ENCODE measurements at regions not wholly inside any gene's neighbourhood (a gene's known extent, or its start where the extent isn't known, plus 50 kb on each side); places are given as distances from the start of the nearest gene placed in this dataset.

DNA sequence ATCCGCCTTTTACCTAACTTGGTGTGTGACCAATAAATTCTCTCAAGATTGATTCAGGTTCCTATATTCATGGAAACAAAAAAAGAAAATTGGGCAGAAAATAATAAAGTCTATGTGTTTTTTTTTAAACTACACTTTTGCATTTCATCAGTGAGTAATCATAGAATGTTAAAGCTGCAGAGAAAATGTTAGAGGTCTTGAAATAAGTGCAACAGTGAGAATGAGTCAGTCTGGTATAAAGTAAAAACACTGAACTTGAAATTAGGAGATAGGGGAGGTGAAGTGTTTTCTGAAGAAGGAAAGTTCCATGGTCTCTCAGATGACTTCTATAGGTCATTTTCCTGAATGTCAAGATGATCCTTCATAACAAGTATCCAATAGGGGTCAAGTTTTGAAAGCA, 202.6 kb upstream of the NRP1 start:
- no peak overlapping the region for H3K27ac ChIP-seq (ENCODE audit: insufficient read depth, low read depth, low read length, poor library complexity, severe bottlenecking)
- no peaks in the 10 kb centered on the region for H3K9me3 ChIP-seq (ENCODE audit: control insufficient read depth, low read length)
- H3K27me3 ChIP-seq (ENCODE audit: control insufficient read depth, insufficient read depth, low read length, poor library complexity, severe bottlenecking), result no peaks in the 10 kb centered on the region
- WGBS, 2 experiments, result 100% methylated on average over 1 of the region's 1 CpG
- H3K4me3 ChIP-seq (ENCODE audit: insufficient read depth, low read depth, low read length), result no peak overlapping the region
- H3K36me3 ChIP-seq (ENCODE audit: control insufficient read depth, insufficient read depth, low read length), result no peaks in the 10 kb centered on the region
- no peaks in the 10 kb centered on the region for H3K4me1 ChIP-seq (ENCODE audit: control insufficient read depth, insufficient read depth, low read length)

DNA sequence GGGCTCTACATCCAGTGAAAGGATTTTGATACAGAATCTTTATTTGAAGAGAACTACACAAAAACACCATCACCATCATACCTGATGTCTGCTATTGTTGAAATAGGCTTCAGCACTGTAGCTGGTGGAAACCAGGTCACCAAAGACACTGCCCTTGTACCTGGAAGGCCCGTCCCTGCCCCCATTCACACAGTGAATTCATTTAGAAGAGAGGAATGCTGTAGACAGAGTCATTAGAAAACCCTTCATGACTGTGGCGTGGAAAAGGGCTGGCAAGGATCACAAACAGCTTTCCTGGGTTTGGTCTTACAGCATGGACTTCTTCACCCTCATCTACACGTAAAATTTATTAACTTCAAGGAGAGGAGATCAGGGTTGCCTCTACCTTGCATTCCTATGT, 202.0 kb upstream of the NRP1 start:
- H3K27me3 ChIP-seq (ENCODE audit: control insufficient read depth, insufficient read depth, low read length, poor library complexity, severe bottlenecking), result no peaks in the 10 kb centered on the region
- no peaks in the 10 kb centered on the region for H3K4me1 ChIP-seq (ENCODE audit: control insufficient read depth, insufficient read depth, low read length)
- no peak overlapping the region for H3K27ac ChIP-seq (ENCODE audit: insufficient read depth, low read depth, low read length, poor library complexity, severe bottlenecking)
- WGBS, 2 experiments, result 74 to 89% methylated on average over 3 of the region's 3 CpGs
- H3K9me3 ChIP-seq (ENCODE audit: control insufficient read depth, low read length), result no peaks in the 10 kb centered on the region
- no peak overlapping the region for H3K4me3 ChIP-seq (ENCODE audit: insufficient read depth, low read depth, low read length)
- H3K36me3 ChIP-seq (ENCODE audit: control insufficient read depth, insufficient read depth, low read length), result no peaks in the 10 kb centered on the region

DNA sequence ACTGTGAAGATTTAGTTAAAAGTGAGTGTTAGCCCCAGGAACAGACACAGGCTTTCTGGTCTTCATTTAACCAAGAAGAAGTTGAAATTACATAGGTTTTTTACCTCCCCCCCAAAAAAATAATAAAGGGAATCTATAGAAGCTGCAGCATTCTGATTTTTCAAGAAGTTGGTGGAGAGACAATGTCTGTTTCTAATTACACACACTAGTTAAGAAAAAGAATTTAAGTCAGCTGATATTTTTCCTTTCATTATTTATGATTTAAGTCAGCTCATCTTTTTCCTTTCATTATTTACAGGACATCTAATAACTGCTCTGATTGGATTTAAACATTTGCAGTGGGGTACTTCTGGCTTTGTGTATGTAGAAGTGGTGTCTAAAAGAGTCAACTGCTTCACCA, 201.4 kb upstream of the NRP1 start:
- no peak overlapping the region for H3K4me3 ChIP-seq (ENCODE audit: insufficient read depth, low read depth, low read length)
- no peak overlapping the region for H3K27ac ChIP-seq (ENCODE audit: insufficient read depth, low read depth, low read length, poor library complexity, severe bottlenecking)
- H3K36me3 ChIP-seq (ENCODE audit: control insufficient read depth, insufficient read depth, low read length), result no peaks in the 10 kb centered on the region
- H3K9me3 ChIP-seq (ENCODE audit: control insufficient read depth, low read length), result no peaks in the 10 kb centered on the region
- H3K4me1 ChIP-seq (ENCODE audit: control insufficient read depth, insufficient read depth, low read length), result no peaks in the 10 kb centered on the region
- H3K27me3 ChIP-seq (ENCODE audit: control insufficient read depth, insufficient read depth, low read length, poor library complexity, severe bottlenecking), result no peaks in the 10 kb centered on the region

DNA sequence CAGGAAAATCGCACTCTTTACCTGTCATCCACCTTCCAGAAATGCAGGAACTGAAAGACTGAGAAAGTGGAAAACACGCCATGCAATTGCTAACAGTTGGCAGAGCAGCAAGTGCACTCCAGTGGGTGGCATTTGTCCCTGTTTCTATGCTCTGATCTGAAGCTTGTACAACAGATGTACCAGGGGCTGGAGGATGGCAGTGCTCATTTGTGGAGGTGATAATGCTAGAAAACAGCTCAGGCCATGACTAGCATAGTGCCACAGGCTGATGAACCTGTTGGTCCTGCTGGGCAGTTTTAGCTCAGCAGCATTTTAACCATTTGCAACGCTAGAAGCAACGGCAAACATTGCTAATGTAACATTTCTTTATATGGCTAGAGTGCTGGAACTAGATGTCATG, 199.9 kb upstream of the NRP1 start:
- 95% methylated on average over 4 of the region's 4 CpGs for WGBS, 2 experiments
- no peaks in the 10 kb centered on the region for H3K27me3 ChIP-seq (ENCODE audit: control insufficient read depth, insufficient read depth, low read length, poor library complexity, severe bottlenecking)
- no peak overlapping the region for H3K27ac ChIP-seq (ENCODE audit: insufficient read depth, low read depth, low read length, poor library complexity, severe bottlenecking)
- H3K4me1 ChIP-seq (ENCODE audit: control insufficient read depth, insufficient read depth, low read length), result no peaks in the 10 kb centered on the region
- no peaks in the 10 kb centered on the region for H3K36me3 ChIP-seq (ENCODE audit: control insufficient read depth, insufficient read depth, low read length)
- no peak overlapping the region for H3K4me3 ChIP-seq (ENCODE audit: insufficient read depth, low read depth, low read length)
- peaks cover 2% of the 10 kb centered on the region for H3K9me3 ChIP-seq (ENCODE audit: control insufficient read depth, low read length)

DNA sequence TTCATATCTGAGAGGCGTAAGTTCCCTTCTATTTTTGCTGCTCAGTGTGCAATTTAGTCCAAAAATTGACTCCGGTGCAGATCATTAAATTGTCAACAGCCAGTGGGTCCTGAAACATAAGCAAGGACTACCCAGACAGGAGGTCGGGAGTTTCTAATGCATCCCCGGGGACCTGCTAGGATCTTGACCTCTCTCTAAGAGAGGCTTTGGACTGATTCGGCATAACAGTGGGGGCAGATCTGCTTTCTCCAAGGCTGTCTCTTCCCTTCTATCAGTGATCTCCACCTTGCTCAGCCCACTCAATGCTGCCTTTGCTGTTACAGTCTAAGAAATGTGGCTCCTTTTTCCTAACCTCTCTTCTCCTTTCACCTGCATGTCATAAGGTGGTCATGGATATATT, 199.1 kb upstream of the NRP1 start:
- Histone ChIP-seq H3K36me3 (ENCODE audit: control insufficient read depth, insufficient read depth, low read length) (no peaks in the 10 kb centered on the region), H3K27me3 (ENCODE audit: control insufficient read depth, insufficient read depth, low read length, poor library complexity, severe bottlenecking) (no peaks in the 10 kb centered on the region), H3K4me1 (ENCODE audit: control insufficient read depth, insufficient read depth, low read length) (no peaks in the 10 kb centered on the region), H3K4me3 (ENCODE audit: insufficient read depth, low read depth, low read length) (no peak overlapping the region), H3K27ac (ENCODE audit: insufficient read depth, low read depth, low read length, poor library complexity, severe bottlenecking) (no peak overlapping the region), H3K9me3 (ENCODE audit: control insufficient read depth, low read length) (peaks cover 2% of the 10 kb centered on the region)
- WGBS, 2 experiments, result 90 to 94% methylated on average over 5 of the region's 5 CpGs

DNA sequence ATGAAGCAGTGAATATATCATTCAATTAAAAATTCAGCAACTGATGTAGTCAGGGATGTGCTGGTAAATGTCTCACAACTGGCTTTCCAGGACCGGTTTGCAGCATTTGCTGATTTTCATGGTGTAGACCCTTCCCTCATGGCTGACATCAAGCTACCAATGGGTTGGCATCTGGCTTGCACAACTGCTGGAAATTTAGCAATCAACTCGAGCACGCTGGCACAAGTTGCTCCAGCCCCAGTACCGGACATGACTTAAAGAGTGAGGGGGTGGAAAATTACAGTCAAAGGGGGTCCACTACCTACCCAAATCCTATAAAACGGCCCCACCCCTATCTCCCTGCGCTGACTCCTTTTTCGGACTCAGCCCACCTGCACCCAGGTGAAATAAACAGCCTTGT, 198.4 kb upstream of the NRP1 start:
- Histone ChIP-seq H3K27ac (ENCODE audit: insufficient read depth, low read depth, low read length, poor library complexity, severe bottlenecking) (no peak overlapping the region), H3K4me1 (ENCODE audit: control insufficient read depth, insufficient read depth, low read length) (no peaks in the 10 kb centered on the region), H3K36me3 (ENCODE audit: control insufficient read depth, insufficient read depth, low read length) (no peaks in the 10 kb centered on the region), H3K9me3 (ENCODE audit: control insufficient read depth, low read length) (peaks cover 2% of the 10 kb centered on the region), H3K4me3 (ENCODE audit: insufficient read depth, low read depth, low read length) (no peak overlapping the region), H3K27me3 (ENCODE audit: control insufficient read depth, insufficient read depth, low read length, poor library complexity, severe bottlenecking) (no peaks in the 10 kb centered on the region)
- 80 to 84% methylated on average over 4 to 7 of the region's 7 CpGs for WGBS, 2 experiments

DNA sequence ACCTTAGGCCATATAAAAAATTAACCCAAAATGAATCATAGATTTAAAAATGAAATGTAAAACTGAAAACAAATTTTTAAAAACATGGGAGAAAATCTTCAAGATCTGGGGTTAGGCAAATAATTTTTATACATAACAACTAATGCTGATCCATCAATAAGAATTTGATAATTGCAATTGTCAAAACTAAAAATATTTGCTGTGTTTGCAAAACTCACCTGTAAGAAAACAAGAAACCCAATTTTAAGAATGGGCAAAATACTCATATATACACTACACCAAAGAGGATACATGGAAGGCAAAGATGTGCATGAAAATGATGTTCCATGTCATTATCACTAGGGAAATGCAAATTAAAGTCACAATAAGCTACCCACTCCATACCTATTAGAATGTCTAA, 194.8 kb upstream of the NRP1 start:
- no peaks in the 10 kb centered on the region for H3K27me3 ChIP-seq (ENCODE audit: control insufficient read depth, insufficient read depth, low read length, poor library complexity, severe bottlenecking)
- H3K4me3 ChIP-seq (ENCODE audit: insufficient read depth, low read depth, low read length), result no peak overlapping the region
- no peaks in the 10 kb centered on the region for H3K36me3 ChIP-seq (ENCODE audit: control insufficient read depth, insufficient read depth, low read length)
- H3K4me1 ChIP-seq (ENCODE audit: control insufficient read depth, insufficient read depth, low read length), result no peaks in the 10 kb centered on the region
- H3K27ac ChIP-seq (ENCODE audit: insufficient read depth, low read depth, low read length, poor library complexity, severe bottlenecking), result no peak overlapping the region
- H3K9me3 ChIP-seq (ENCODE audit: control insufficient read depth, low read length), result peaks cover 2% of the 10 kb centered on the region

DNA sequence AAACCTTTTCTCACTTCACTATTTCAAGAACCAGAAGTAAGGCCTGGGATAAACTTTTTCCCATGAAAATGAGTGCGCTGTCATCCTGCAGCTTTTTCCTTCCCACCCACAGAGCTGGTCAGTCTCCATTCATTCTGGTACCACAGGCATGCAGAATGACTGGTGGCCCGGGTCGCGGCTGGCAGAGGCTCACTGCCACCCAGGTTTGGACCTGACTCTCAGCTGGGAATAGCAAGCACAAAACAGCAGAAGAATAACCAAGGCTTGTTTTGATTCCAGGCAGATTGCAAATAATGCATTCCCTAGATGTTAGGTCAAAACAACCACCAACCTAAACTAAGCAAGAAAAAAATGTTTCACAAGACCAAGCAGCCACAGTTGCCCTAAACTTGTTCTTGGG, 190.5 kb upstream of the NRP1 start:
- Histone ChIP-seq H3K27me3 (ENCODE audit: control insufficient read depth, insufficient read depth, low read length, poor library complexity, severe bottlenecking) (no peaks in the 10 kb centered on the region), H3K4me1 (ENCODE audit: control insufficient read depth, insufficient read depth, low read length) (no peaks in the 10 kb centered on the region), H3K9me3 (ENCODE audit: control insufficient read depth, low read length) (peaks cover 2% of the 10 kb centered on the region), H3K4me3 (ENCODE audit: insufficient read depth, low read depth, low read length) (no peak overlapping the region), H3K27ac (ENCODE audit: insufficient read depth, low read depth, low read length, poor library complexity, severe bottlenecking) (no peak overlapping the region), H3K36me3 (ENCODE audit: control insufficient read depth, insufficient read depth, low read length) (no peaks in the 10 kb centered on the region)
- WGBS, 2 experiments, result 68 to 72% methylated on average over 4 of the region's 4 CpGs

DNA sequence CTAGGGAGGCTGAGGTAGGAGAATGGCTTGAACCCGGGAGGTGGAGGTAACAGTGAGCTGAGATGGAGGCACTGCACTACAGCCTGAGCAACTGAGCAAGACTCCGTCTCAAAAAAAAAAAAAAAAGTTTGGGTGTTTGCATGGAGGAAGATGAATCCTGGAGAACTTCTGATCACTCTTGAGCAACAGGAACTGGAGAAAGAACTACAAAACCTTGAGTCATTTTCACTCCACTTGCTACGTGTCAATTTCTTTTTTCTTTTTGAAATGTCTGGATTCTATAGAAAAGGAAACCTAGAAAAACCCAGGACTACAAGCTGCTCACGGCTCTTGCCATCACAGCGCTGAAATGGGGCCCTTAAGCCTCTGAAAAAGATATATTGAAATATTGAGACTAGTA, 189.6 kb upstream of the NRP1 start:
- 93 to 96% methylated on average over 5 of the region's 5 CpGs for WGBS, 2 experiments
- Histone ChIP-seq H3K27me3 (ENCODE audit: control insufficient read depth, insufficient read depth, low read length, poor library complexity, severe bottlenecking) (no peaks in the 10 kb centered on the region), H3K36me3 (ENCODE audit: control insufficient read depth, insufficient read depth, low read length) (no peaks in the 10 kb centered on the region), H3K4me1 (ENCODE audit: control insufficient read depth, insufficient read depth, low read length) (peaks cover 4% of the 10 kb centered on the region), H3K4me3 (ENCODE audit: insufficient read depth, low read depth, low read length) (no peak overlapping the region), H3K9me3 (ENCODE audit: control insufficient read depth, low read length) (no peaks in the 10 kb centered on the region), H3K27ac (ENCODE audit: insufficient read depth, low read depth, low read length, poor library complexity, severe bottlenecking) (no peak overlapping the region)

DNA sequence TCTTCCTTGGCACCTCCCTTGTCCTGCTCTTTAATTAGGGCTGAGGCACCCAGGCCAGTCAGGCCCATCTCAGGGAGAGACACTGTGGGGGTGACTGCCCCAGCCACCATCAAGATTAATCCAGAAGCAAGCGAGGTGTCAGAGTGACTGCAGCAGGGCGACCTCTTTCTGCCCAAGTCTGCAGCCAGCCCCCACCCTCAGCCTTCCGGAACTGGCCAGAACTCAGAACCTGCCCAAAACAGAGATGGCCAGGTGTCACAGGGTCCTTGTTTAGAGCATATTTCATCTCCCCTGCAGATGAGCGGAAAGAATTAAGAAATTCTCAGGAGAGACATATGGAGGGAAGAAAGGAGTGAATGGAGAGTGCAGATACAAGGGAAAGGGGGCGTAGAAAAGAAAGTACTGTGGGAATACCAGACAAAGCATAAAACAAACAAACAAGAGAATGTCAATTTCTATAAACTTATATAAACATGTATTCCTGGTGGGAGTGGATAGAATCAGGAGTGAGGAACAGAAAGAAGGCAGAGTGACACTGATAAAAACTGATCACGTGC, 188.8 kb upstream of the NRP1 start:
- Histone ChIP-seq H3K4me1 (ENCODE audit: control insufficient read depth, insufficient read depth, low read length) (peaks cover 5% of the 10 kb centered on the region), H3K27me3 (ENCODE audit: control insufficient read depth, insufficient read depth, low read length, poor library complexity, severe bottlenecking) (no peaks in the 10 kb centered on the region), H3K9me3 (ENCODE audit: control insufficient read depth, low read length) (no peaks in the 10 kb centered on the region), H3K27ac (ENCODE audit: insufficient read depth, low read depth, low read length, poor library complexity, severe bottlenecking) (no peak overlapping the region), H3K36me3 (ENCODE audit: control insufficient read depth, insufficient read depth, low read length) (no peaks in the 10 kb centered on the region), H3K4me3 (ENCODE audit: insufficient read depth, low read depth, low read length) (no peak overlapping the region)
- 89 to 91% methylated on average over 5 to 6 of the region's 6 CpGs for WGBS, 2 experiments

DNA sequence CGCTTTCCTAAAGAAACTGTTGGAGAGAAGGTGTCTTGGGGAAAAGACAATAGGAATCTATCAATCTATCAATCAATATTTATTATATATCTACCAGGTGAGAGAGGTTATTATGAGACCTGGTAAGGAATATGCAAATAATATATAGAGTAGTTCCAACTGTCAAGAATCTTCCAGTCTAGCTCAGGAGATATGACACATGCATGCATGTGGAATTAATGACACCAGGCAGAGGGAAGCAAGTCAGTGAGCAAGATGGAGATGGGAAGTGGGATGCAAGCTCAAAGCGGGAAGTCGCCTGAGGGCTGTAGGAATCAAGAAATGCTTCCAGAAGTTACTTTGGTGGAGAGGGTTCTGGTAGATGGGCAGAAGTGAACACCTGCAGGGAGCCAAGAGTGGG, 187.4 kb upstream of the NRP1 start:
- no peak overlapping the region for H3K27ac ChIP-seq (ENCODE audit: insufficient read depth, low read depth, low read length, poor library complexity, severe bottlenecking)
- H3K27me3 ChIP-seq (ENCODE audit: control insufficient read depth, insufficient read depth, low read length, poor library complexity, severe bottlenecking), result no peaks in the 10 kb centered on the region
- WGBS, 2 experiments, result 95 to 97% methylated on average over 2 of the region's 3 CpGs
- peaks cover 5% of the 10 kb centered on the region for H3K4me1 ChIP-seq (ENCODE audit: control insufficient read depth, insufficient read depth, low read length)
- no peaks in the 10 kb centered on the region for H3K9me3 ChIP-seq (ENCODE audit: control insufficient read depth, low read length)
- H3K4me3 ChIP-seq (ENCODE audit: insufficient read depth, low read depth, low read length), result no peak overlapping the region
- no peaks in the 10 kb centered on the region for H3K36me3 ChIP-seq (ENCODE audit: control insufficient read depth, insufficient read depth, low read length)

Data from ectodermal cell (in vitro differentiated cells).